Ishikawa (cell line): ENCODE measurements at regions not wholly inside any gene's neighbourhood (a gene's known extent, or its start where the extent isn't known, plus 50 kb on each side); places are given as distances from the start of the nearest gene placed in this dataset.

ENCODE experiments used
- CEBPB ChIP-seq: IDR thresholded peaks from 2 replicates; pipeline ENCODE4 v1.6.1; 2012
- EGR1 ChIP-seq: IDR thresholded peaks from 2 replicates; pipeline ENCODE4 v1.6.1; 2012
- EP300 ChIP-seq: IDR thresholded peaks from 2 replicates; pipeline ENCODE4 v1.6.1; 2012; ENCODE audit warnings: borderline replicate concordance
- FOXM1 ChIP-seq: IDR thresholded peaks from 2 replicates; pipeline ENCODE4 v1.6.1; 2012; ENCODE audit warnings: low read depth, borderline replicate concordance
- NFIC ChIP-seq: IDR thresholded peaks from 2 replicates; pipeline ENCODE4 v1.6.1; 2012
- RAD21 ChIP-seq: IDR thresholded peaks from 2 replicates; pipeline ENCODE4 v1.6.1; 2012; ENCODE audit warnings: low read depth
- TAF1 ChIP-seq: IDR thresholded peaks from 2 replicates; pipeline ENCODE4 v1.6.1; 2012; ENCODE audit warnings: low read depth, mild to moderate bottlenecking
- TCF12 ChIP-seq: IDR thresholded peaks from 2 replicates; pipeline ENCODE4 v1.6.1; 2012; ENCODE audit warnings: low read depth
- TEAD4 ChIP-seq: IDR thresholded peaks from 2 replicates; pipeline ENCODE4 v1.6.1; 2012
- USF1 ChIP-seq: IDR thresholded peaks from 2 replicates; pipeline ENCODE4 v1.6.1; 2012
- YY1 ChIP-seq: IDR thresholded peaks from 2 replicates; pipeline ENCODE4 v1.6.1; 2012; ENCODE audit warnings: low read depth
- ZBTB7A ChIP-seq: IDR thresholded peaks from 2 replicates; pipeline ENCODE4 v1.6.1; 2012; ENCODE audit warnings: low read depth
- TF ChIP-seq, protein P1 (sequence below): IDR thresholded peaks from 2 replicates; pipeline ENCODE4 v1.6.1; 2012; ENCODE audit warnings: low read depth, mild to moderate bottlenecking
- TF ChIP-seq, protein P2 (sequence below): IDR thresholded peaks from 2 replicates; pipeline ENCODE4 v1.6.1; 2012

- TF ChIP-seq, protein P1, sequence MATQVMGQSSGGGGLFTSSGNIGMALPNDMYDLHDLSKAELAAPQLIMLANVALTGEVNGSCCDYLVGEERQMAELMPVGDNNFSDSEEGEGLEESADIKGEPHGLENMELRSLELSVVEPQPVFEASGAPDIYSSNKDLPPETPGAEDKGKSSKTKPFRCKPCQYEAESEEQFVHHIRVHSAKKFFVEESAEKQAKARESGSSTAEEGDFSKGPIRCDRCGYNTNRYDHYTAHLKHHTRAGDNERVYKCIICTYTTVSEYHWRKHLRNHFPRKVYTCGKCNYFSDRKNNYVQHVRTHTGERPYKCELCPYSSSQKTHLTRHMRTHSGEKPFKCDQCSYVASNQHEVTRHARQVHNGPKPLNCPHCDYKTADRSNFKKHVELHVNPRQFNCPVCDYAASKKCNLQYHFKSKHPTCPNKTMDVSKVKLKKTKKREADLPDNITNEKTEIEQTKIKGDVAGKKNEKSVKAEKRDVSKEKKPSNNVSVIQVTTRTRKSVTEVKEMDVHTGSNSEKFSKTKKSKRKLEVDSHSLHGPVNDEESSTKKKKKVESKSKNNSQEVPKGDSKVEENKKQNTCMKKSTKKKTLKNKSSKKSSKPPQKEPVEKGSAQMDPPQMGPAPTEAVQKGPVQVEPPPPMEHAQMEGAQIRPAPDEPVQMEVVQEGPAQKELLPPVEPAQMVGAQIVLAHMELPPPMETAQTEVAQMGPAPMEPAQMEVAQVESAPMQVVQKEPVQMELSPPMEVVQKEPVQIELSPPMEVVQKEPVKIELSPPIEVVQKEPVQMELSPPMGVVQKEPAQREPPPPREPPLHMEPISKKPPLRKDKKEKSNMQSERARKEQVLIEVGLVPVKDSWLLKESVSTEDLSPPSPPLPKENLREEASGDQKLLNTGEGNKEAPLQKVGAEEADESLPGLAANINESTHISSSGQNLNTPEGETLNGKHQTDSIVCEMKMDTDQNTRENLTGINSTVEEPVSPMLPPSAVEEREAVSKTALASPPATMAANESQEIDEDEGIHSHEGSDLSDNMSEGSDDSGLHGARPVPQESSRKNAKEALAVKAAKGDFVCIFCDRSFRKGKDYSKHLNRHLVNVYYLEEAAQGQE = no peak
- TF ChIP-seq RAD21 (no peak), NFIC (no peak), TAF1 (no peak), CEBPB (no peak), EP300 (no peak), FOXM1 (no peak), ZBTB7A (no peak), EGR1 (no peak), TEAD4 (no peak), USF1 (no peak), TCF12 (no peak), YY1 (no peak)
- TF ChIP-seq, protein P2, sequence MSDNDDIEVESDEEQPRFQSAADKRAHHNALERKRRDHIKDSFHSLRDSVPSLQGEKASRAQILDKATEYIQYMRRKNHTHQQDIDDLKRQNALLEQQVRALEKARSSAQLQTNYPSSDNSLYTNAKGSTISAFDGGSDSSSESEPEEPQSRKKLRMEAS = no peak
Measured at GRCh38 chr14:66000766-66001165, 485.4 kb upstream of the CCDC196 start.
